Activated CD4-positive, alpha-beta memory T cell treated with anti-CD3 and anti-CD28 coated beads, Interleukin-2, amount 10 ng/mL, durations not matched to agents 7 days and 5 days (primary cell): ENCODE measurements at regions not wholly inside any gene's neighbourhood (a gene's known extent, or its start where the extent isn't known, plus 50 kb on each side); places are given as distances from the start of the nearest gene placed in this dataset.

Experiments
- CTCF ChIA-PET: fragments of 350-600 bp; sonication (Branson Sonifier 250); formaldehyde crosslinking; loops from one replicate; lab custom pipeline; 2021; ENCODE audit warnings: antibody characterized with exemption, inconsistent platforms; lab: Charles Lee
- POLR2A ChIA-PET: fragments of 350-600 bp; sonication (Branson Sonifier 250); formaldehyde crosslinking; loops from one replicate; lab custom pipeline; 2021; ENCODE audit warnings: antibody characterized with exemption; lab: Charles Lee
- DNase-seq: peaks from one replicate; pipeline ENCODE4 v3.0.0-alpha.2; 2020
- H3K27ac Mint-ChIP-seq: one replicate; pipeline ENCODE4 v1.8.0; 2021; ENCODE audit warnings: mild to moderate bottlenecking, mixed read lengths
- H3K27me3 Mint-ChIP-seq: one replicate; pipeline ENCODE4 v1.8.0; 2021; ENCODE audit warnings: mixed read lengths
- H3K36me3 Mint-ChIP-seq: one replicate; pipeline ENCODE4 v1.8.0; 2021; ENCODE audit warnings: low read depth, mixed read lengths
- H3K4me1 Mint-ChIP-seq: one replicate; pipeline ENCODE4 v1.8.0; 2021; ENCODE audit warnings: mixed read lengths
- H3K4me3 Mint-ChIP-seq: one replicate; pipeline ENCODE4 v1.8.0; 2021; ENCODE audit warnings: mild to moderate bottlenecking, mixed read lengths
- H3K9me3 Mint-ChIP-seq: one replicate; pipeline ENCODE4 v1.8.0; 2021; ENCODE audit warnings: mixed read lengths

GRCh38 chr4:19298998-19299397, 952.7 kb upstream of the SLIT2 start:
- no peak overlapping the region for H3K27ac Mint-ChIP-seq
- CTCF ChIA-PET: no interaction called here
- no peaks in the 10 kb centered on the region for H3K36me3 Mint-ChIP-seq
- no peak for DNase-seq
- no peaks in the 10 kb centered on the region for H3K4me1 Mint-ChIP-seq
- peaks cover 15% of the 10 kb centered on the region for H3K9me3 Mint-ChIP-seq
- H3K4me3 Mint-ChIP-seq: no peak overlapping the region
- no peaks in the 10 kb centered on the region for H3K27me3 Mint-ChIP-seq
- POLR2A ChIA-PET: no interaction called here

- ChIA-PET POLR2A (no interaction called here), CTCF (no interaction called here)
- Mint-ChIP-seq H3K4me3 (no peak overlapping the region), H3K4me1 (no peaks in the 10 kb centered on the region), H3K27ac (no peak overlapping the region), H3K36me3 (no peaks in the 10 kb centered on the region), H3K9me3 (peaks cover 47% of the 10 kb centered on the region), H3K27me3 (no peaks in the 10 kb centered on the region)
- DNase-seq: no peak
These were observed 957.9 kb upstream of the SLIT2 start for GRCh38 chr4:19293781-19294180.

- H3K27ac Mint-ChIP-seq: no peak overlapping the region
- H3K4me3 Mint-ChIP-seq: no peak overlapping the region
- H3K36me3 Mint-ChIP-seq: no peaks in the 10 kb centered on the region
- H3K9me3 Mint-ChIP-seq: peaks cover 47% of the 10 kb centered on the region
- ChIA-PET POLR2A (no interaction called here), CTCF (no interaction called here)
- DNase-seq: no peak
- no peaks in the 10 kb centered on the region for H3K4me1 Mint-ChIP-seq
- no peaks in the 10 kb centered on the region for H3K27me3 Mint-ChIP-seq
These were observed 958.6 kb upstream of the SLIT2 start for GRCh38 chr4:19293080-19293479.

- no peak for DNase-seq
- H3K36me3 Mint-ChIP-seq: no peaks in the 10 kb centered on the region
- no peaks in the 10 kb centered on the region for H3K27me3 Mint-ChIP-seq
- H3K4me3 Mint-ChIP-seq: no peak overlapping the region
- H3K4me1 Mint-ChIP-seq: no peaks in the 10 kb centered on the region
- no peak overlapping the region for H3K27ac Mint-ChIP-seq
- peaks cover 24% of the 10 kb centered on the region for H3K9me3 Mint-ChIP-seq
- POLR2A ChIA-PET: no interaction called here
- CTCF ChIA-PET: no interaction called here
These were observed 964.8 kb upstream of the SLIT2 start for GRCh38 chr4:19286924-19287323.

GRCh38 chr4:19285146-19285545, 966.6 kb upstream of the SLIT2 start:
- CTCF ChIA-PET: no interaction called here
- Mint-ChIP-seq H3K9me3 (peaks cover 24% of the 10 kb centered on the region), H3K27me3 (no peaks in the 10 kb centered on the region), H3K36me3 (no peaks in the 10 kb centered on the region), H3K4me3 (no peak overlapping the region), H3K27ac (no peak overlapping the region), H3K4me1 (no peaks in the 10 kb centered on the region)
- POLR2A ChIA-PET: no interaction called here
- DNase-seq: no peak

GRCh38 chr4:19278665-19279064, 973.0 kb upstream of the SLIT2 start:
- CTCF ChIA-PET: no interaction called here
- DNase-seq: no peak
- Mint-ChIP-seq H3K27ac (no peak overlapping the region), H3K4me3 (no peak overlapping the region), H3K9me3 (peaks cover 30% of the 10 kb centered on the region), H3K27me3 (no peaks in the 10 kb centered on the region), H3K4me1 (no peaks in the 10 kb centered on the region), H3K36me3 (no peaks in the 10 kb centered on the region)
- POLR2A ChIA-PET: no interaction called here

- Mint-ChIP-seq H3K9me3 (peaks cover 8% of the 10 kb centered on the region), H3K36me3 (no peaks in the 10 kb centered on the region), H3K4me3 (no peak overlapping the region), H3K4me1 (no peaks in the 10 kb centered on the region), H3K27me3 (no peaks in the 10 kb centered on the region), H3K27ac (no peak overlapping the region)
- ChIA-PET CTCF (no interaction called here), POLR2A (no interaction called here)
- no peak for DNase-seq
These were observed 985.1 kb upstream of the SLIT2 start for GRCh38 chr4:19266566-19266965.

GRCh38 chr4:19262467-19262866, 989.2 kb upstream of the SLIT2 start:
- no peak for DNase-seq
- CTCF ChIA-PET: no interaction called here
- Mint-ChIP-seq H3K9me3 (peaks cover 8% of the 10 kb centered on the region), H3K27me3 (no peaks in the 10 kb centered on the region), H3K27ac (no peak overlapping the region), H3K36me3 (no peaks in the 10 kb centered on the region), H3K4me1 (no peaks in the 10 kb centered on the region), H3K4me3 (no peak overlapping the region)
- POLR2A ChIA-PET: no interaction called here

- Mint-ChIP-seq H3K9me3 (peaks cover 14% of the 10 kb centered on the region), H3K27ac (no peak overlapping the region), H3K4me3 (no peak overlapping the region), H3K4me1 (no peaks in the 10 kb centered on the region), H3K27me3 (no peaks in the 10 kb centered on the region), H3K36me3 (no peaks in the 10 kb centered on the region)
- ChIA-PET CTCF (no interaction called here), POLR2A (no interaction called here)
- no peak for DNase-seq
These were observed 991.4 kb upstream of the SLIT2 start for GRCh38 chr4:19260346-19260745.

GRCh38 chr4:19259920-19260319, 991.8 kb upstream of the SLIT2 start:
- H3K4me1 Mint-ChIP-seq: no peaks in the 10 kb centered on the region
- H3K36me3 Mint-ChIP-seq: no peaks in the 10 kb centered on the region
- POLR2A ChIA-PET: no interaction called here
- H3K9me3 Mint-ChIP-seq: peaks cover 15% of the 10 kb centered on the region
- CTCF ChIA-PET: no interaction called here
- H3K27me3 Mint-ChIP-seq: no peaks in the 10 kb centered on the region
- no peak for DNase-seq
- H3K27ac Mint-ChIP-seq: no peak overlapping the region
- H3K4me3 Mint-ChIP-seq: no peak overlapping the region

GRCh38 chr4:19256823-19257222, 994.9 kb upstream of the SLIT2 start:
- no peak for DNase-seq
- Mint-ChIP-seq H3K36me3 (no peaks in the 10 kb centered on the region), H3K4me3 (no peak overlapping the region), H3K27ac (no peak overlapping the region), H3K27me3 (no peaks in the 10 kb centered on the region), H3K4me1 (no peaks in the 10 kb centered on the region), H3K9me3 (peaks cover 17% of the 10 kb centered on the region)
- ChIA-PET CTCF (no interaction called here), POLR2A (no interaction called here)

- H3K27ac Mint-ChIP-seq: no peak overlapping the region
- no peaks in the 10 kb centered on the region for H3K36me3 Mint-ChIP-seq
- no peak for DNase-seq
- ChIA-PET CTCF (no interaction called here), POLR2A (no interaction called here)
- H3K4me3 Mint-ChIP-seq: no peak overlapping the region
- H3K4me1 Mint-ChIP-seq: no peaks in the 10 kb centered on the region
- H3K9me3 Mint-ChIP-seq: peaks cover 26% of the 10 kb centered on the region
- H3K27me3 Mint-ChIP-seq: no peaks in the 10 kb centered on the region
These were observed 997.2 kb upstream of the SLIT2 start for GRCh38 chr4:19254486-19254885.

GRCh38 chr4:19248023-19248422, 1003.7 kb upstream of the SLIT2 start:
- ChIA-PET CTCF (no interaction called here), POLR2A (no interaction called here)
- Mint-ChIP-seq H3K9me3 (peaks cover 11% of the 10 kb centered on the region), H3K4me1 (no peaks in the 10 kb centered on the region), H3K36me3 (no peaks in the 10 kb centered on the region), H3K4me3 (no peak overlapping the region), H3K27ac (no peak overlapping the region), H3K27me3 (no peaks in the 10 kb centered on the region)
- no peak for DNase-seq

- Mint-ChIP-seq H3K4me1 (no peaks in the 10 kb centered on the region), H3K4me3 (no peak overlapping the region), H3K9me3 (peaks cover 2% of the 10 kb centered on the region), H3K27me3 (no peaks in the 10 kb centered on the region), H3K36me3 (no peaks in the 10 kb centered on the region), H3K27ac (no peak overlapping the region)
- CTCF ChIA-PET: no interaction called here
- POLR2A ChIA-PET: no interaction called here
- no peak for DNase-seq
These were observed 1009.8 kb upstream of the SLIT2 start for GRCh38 chr4:19241895-19242294.

GRCh38 chr4:19239565-19239964, 1012.1 kb upstream of the SLIT2 start:
- CTCF ChIA-PET: no interaction called here
- no peaks in the 10 kb centered on the region for H3K36me3 Mint-ChIP-seq
- H3K4me3 Mint-ChIP-seq: no peak overlapping the region
- DNase-seq: no peak
- POLR2A ChIA-PET: no interaction called here
- no peaks in the 10 kb centered on the region for H3K4me1 Mint-ChIP-seq
- H3K27me3 Mint-ChIP-seq: no peaks in the 10 kb centered on the region
- H3K27ac Mint-ChIP-seq: no peak overlapping the region
- H3K9me3 Mint-ChIP-seq: peaks cover 4% of the 10 kb centered on the region
